ENCODE measurements at regions not wholly inside any gene's neighbourhood (a gene's known extent, or its start where the extent isn't known, plus 50 kb on each side); places are given as distances from the start of the nearest gene placed in this dataset.

DNA sequence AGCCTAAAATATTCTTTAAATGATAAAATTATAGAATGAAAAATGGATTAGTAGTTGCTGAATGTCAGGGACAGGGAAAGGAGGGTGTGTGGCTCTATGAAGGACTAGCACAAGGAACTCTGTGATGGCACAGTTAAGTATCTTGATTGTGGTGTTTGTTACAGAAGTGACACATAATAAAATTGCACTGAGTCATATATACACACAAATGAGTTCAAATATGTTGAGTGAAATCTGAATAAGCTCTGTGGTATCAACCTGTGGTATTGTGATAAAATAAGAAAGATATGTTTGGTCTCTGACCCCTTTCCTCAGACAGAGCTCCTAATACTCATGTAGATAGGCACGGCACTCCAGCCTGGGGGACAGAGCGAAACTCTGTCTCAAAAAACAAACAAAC lies 181.5 kb upstream of the TRIM24 start:
- TF ChIP-seq TAF1 (IDR thresholded peaks at IDR 0.05; ENCODE audit: borderline replicate concordance, insufficient read depth, low read length) (no peak), SIN3A (IDR thresholded peaks at IDR 0.05; ENCODE audit: borderline replicate concordance, insufficient read depth, low read length) (no peak), POLR2AphosphoS5 (IDR thresholded peaks at IDR 0.05; ENCODE audit: low read depth, low read length) (no peak), FOXP2 (optimal IDR thresholded peaks at IDR 0.05; ENCODE audit: borderline replicate concordance, extremely low read depth, extremely low read length, insufficient read depth) (no peak)
- TF ChIP-seq, protein P1, sequence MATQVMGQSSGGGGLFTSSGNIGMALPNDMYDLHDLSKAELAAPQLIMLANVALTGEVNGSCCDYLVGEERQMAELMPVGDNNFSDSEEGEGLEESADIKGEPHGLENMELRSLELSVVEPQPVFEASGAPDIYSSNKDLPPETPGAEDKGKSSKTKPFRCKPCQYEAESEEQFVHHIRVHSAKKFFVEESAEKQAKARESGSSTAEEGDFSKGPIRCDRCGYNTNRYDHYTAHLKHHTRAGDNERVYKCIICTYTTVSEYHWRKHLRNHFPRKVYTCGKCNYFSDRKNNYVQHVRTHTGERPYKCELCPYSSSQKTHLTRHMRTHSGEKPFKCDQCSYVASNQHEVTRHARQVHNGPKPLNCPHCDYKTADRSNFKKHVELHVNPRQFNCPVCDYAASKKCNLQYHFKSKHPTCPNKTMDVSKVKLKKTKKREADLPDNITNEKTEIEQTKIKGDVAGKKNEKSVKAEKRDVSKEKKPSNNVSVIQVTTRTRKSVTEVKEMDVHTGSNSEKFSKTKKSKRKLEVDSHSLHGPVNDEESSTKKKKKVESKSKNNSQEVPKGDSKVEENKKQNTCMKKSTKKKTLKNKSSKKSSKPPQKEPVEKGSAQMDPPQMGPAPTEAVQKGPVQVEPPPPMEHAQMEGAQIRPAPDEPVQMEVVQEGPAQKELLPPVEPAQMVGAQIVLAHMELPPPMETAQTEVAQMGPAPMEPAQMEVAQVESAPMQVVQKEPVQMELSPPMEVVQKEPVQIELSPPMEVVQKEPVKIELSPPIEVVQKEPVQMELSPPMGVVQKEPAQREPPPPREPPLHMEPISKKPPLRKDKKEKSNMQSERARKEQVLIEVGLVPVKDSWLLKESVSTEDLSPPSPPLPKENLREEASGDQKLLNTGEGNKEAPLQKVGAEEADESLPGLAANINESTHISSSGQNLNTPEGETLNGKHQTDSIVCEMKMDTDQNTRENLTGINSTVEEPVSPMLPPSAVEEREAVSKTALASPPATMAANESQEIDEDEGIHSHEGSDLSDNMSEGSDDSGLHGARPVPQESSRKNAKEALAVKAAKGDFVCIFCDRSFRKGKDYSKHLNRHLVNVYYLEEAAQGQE (IDR thresholded peaks at IDR 0.05; ENCODE audit: insufficient read depth in 1 of 2, low read depth in 2 of 2, low read length in 2 of 2), result no peak

DNA sequence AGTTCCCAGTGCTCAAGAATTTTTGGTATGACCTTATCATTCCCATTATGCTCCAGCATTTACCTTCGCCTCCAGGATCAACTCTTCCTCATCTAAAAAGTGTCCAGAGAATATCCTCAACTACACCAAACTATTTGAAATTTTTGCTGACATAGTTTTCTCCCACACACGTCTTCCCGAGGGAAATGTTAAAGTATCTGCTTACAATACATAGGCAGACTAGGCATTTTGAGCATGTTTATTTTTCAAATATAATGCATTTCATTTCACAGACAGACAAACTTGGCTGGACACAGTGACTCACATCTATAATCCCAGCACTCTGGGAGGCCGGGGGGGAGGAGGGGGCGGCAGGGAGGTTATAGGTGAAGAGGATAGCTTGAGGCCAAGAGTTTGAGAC lies 177.1 kb upstream of the TRIM24 start:
- TF ChIP-seq POLR2AphosphoS5 (IDR thresholded peaks at IDR 0.05; ENCODE audit: low read depth, low read length), result no peak
- TF ChIP-seq, protein P1 (IDR thresholded peaks at IDR 0.05; ENCODE audit: insufficient read depth in 1 of 2, low read depth in 2 of 2, low read length in 2 of 2), result no peak
- no peak for TF ChIP-seq FOXP2 (optimal IDR thresholded peaks at IDR 0.05; ENCODE audit: borderline replicate concordance, extremely low read depth, extremely low read length, insufficient read depth)
- no peak for TF ChIP-seq TAF1 (IDR thresholded peaks at IDR 0.05; ENCODE audit: borderline replicate concordance, insufficient read depth, low read length)
- TF ChIP-seq SIN3A (IDR thresholded peaks at IDR 0.05; ENCODE audit: borderline replicate concordance, insufficient read depth, low read length), result no peak

DNA sequence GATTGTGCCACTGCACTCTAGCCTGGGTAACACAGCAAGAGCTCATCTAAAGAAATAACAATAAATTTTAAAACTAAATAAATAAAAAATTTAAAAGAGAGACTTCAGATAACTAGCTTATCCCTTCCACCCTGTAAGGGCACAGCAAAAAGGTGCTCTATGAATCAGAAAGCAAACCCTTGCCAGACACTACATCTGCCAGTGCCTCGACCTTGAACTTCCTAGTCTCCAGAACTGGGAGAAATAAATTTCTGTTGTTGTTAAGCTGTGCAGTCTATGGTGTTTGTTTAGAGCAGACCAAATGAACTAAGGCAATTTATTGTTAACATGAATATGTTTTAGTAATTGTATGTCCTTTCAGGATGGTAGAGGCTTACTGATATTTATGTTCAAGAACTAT lies 174.9 kb upstream of the TRIM24 start:
- TF ChIP-seq, protein P1 (IDR thresholded peaks at IDR 0.05; ENCODE audit: insufficient read depth in 1 of 2, low read depth in 2 of 2, low read length in 2 of 2), result no peak
- TF ChIP-seq POLR2AphosphoS5 (IDR thresholded peaks at IDR 0.05; ENCODE audit: low read depth, low read length) (no peak), FOXP2 (optimal IDR thresholded peaks at IDR 0.05; ENCODE audit: borderline replicate concordance, extremely low read depth, extremely low read length, insufficient read depth) (no peak), TAF1 (IDR thresholded peaks at IDR 0.05; ENCODE audit: borderline replicate concordance, insufficient read depth, low read length) (no peak), SIN3A (IDR thresholded peaks at IDR 0.05; ENCODE audit: borderline replicate concordance, insufficient read depth, low read length) (no peak)

DNA sequence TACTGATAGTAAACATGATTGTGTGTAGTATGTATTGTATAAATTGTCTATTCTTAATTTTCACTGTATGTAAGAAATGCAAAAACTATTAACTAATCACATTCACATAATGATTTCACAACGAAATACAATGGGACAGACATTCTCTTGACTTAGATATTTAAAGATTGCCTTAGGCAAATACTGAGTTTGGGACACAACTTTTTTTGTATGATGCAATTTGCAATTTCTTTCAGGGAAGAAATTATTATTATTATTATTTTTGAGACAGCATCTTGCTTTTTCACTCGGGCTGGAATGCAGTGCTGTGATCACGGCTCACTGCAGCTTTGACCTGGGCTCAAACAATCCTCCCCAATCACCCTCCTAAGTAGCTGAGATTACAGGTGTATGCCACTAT lies 173.2 kb upstream of the TRIM24 start:
- no peak for TF ChIP-seq FOXP2 (optimal IDR thresholded peaks at IDR 0.05; ENCODE audit: borderline replicate concordance, extremely low read depth, extremely low read length, insufficient read depth)
- no peak for TF ChIP-seq POLR2AphosphoS5 (IDR thresholded peaks at IDR 0.05; ENCODE audit: low read depth, low read length)
- TF ChIP-seq, protein P1 (IDR thresholded peaks at IDR 0.05; ENCODE audit: insufficient read depth in 1 of 2, low read depth in 2 of 2, low read length in 2 of 2), result no peak
- TF ChIP-seq SIN3A (IDR thresholded peaks at IDR 0.05; ENCODE audit: borderline replicate concordance, insufficient read depth, low read length), result no peak
- no peak for TF ChIP-seq TAF1 (IDR thresholded peaks at IDR 0.05; ENCODE audit: borderline replicate concordance, insufficient read depth, low read length)

DNA sequence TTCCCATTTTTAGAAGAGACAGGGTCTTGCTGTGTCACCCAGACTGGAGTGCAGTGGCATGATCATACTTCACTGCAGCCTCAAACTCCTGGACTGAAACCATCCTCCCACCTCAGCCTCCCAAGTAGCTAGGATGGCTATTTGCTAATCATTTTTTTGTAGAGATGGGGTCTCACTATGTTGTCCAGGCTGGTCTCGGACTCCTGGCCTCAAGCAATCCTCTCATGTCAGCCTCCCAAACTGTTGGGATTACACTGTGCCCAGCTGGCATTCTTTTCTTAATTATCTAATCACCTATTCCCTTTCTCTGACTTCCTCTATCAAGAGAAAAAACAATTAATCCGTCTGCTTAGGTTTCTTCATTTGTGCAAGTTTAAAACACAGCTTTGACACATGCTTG lies 172.5 kb upstream of the TRIM24 start:
- TF ChIP-seq SIN3A (IDR thresholded peaks at IDR 0.05; ENCODE audit: borderline replicate concordance, insufficient read depth, low read length) (no peak), POLR2AphosphoS5 (IDR thresholded peaks at IDR 0.05; ENCODE audit: low read depth, low read length) (no peak), FOXP2 (optimal IDR thresholded peaks at IDR 0.05; ENCODE audit: borderline replicate concordance, extremely low read depth, extremely low read length, insufficient read depth) (no peak), TAF1 (IDR thresholded peaks at IDR 0.05; ENCODE audit: borderline replicate concordance, insufficient read depth, low read length) (no peak)
- TF ChIP-seq, protein P1 (IDR thresholded peaks at IDR 0.05; ENCODE audit: insufficient read depth in 1 of 2, low read depth in 2 of 2, low read length in 2 of 2), result no peak
